ENCODE measurements at regions not wholly inside any gene's neighbourhood (a gene's known extent, or its start where the extent isn't known, plus 50 kb on each side); places are given as distances from the start of the nearest gene placed in this dataset.

DNA sequence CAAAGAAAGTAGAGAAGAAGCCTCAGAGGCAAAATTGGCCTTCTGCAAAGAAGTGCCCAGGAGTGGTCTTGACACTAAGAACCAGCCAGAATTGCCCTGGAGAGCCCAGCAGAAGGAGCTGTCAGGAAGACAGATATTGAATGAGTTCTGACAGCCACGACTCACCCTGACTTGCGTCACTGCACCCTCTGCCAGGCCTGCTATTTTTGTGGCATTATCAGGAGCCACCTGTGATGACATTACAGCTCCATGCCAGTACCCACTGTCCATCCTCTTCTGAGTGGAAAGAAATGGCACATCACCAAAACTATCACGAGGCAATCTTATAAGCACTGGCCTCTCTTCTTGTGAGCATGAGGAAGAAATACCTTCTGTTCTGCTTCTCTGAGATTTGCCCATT is 67.7 kb downstream of the SMIM20 start:
- no peaks in the 10 kb centered on the region for H3K79me2 ChIP-seq (ENCODE audit: insufficient read depth, low read depth)
- H3K27ac ChIP-seq = no peak overlapping the region
- H3K9ac ChIP-seq = no peak overlapping the region
- peaks cover 8% of the 10 kb centered on the region for H3K4me1 ChIP-seq (ENCODE audit: low read depth, poor library complexity, severe bottlenecking)
- no peak overlapping the region for H2AFZ ChIP-seq (ENCODE audit: low read depth)
- no peaks in the 10 kb centered on the region for H4K20me1 ChIP-seq (ENCODE audit: insufficient read depth)
- no peak overlapping the region for H3K4me3 ChIP-seq (IDR thresholded peaks at IDR 0.05; ENCODE audit: insufficient read depth, low read depth, low read length)
- H3K27me3 ChIP-seq (ENCODE audit: insufficient read depth, low read depth) = no peaks in the 10 kb centered on the region
- H3K4me2 ChIP-seq = no peak overlapping the region
- no peaks in the 10 kb centered on the region for H3K36me3 ChIP-seq (ENCODE audit: insufficient read depth)
- TF ChIP-seq, protein P1, sequence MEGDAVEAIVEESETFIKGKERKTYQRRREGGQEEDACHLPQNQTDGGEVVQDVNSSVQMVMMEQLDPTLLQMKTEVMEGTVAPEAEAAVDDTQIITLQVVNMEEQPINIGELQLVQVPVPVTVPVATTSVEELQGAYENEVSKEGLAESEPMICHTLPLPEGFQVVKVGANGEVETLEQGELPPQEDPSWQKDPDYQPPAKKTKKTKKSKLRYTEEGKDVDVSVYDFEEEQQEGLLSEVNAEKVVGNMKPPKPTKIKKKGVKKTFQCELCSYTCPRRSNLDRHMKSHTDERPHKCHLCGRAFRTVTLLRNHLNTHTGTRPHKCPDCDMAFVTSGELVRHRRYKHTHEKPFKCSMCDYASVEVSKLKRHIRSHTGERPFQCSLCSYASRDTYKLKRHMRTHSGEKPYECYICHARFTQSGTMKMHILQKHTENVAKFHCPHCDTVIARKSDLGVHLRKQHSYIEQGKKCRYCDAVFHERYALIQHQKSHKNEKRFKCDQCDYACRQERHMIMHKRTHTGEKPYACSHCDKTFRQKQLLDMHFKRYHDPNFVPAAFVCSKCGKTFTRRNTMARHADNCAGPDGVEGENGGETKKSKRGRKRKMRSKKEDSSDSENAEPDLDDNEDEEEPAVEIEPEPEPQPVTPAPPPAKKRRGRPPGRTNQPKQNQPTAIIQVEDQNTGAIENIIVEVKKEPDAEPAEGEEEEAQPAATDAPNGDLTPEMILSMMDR (conservative IDR thresholded peaks at IDR 0.05; ENCODE audit: low read depth, low read length) = no peak

GRCh38 chr4:25982962-25983361 is 68.9 kb downstream of the SMIM20 start:
- H3K4me3 ChIP-seq (IDR thresholded peaks at IDR 0.05; ENCODE audit: insufficient read depth, low read depth, low read length) = no peak overlapping the region
- H3K27me3 ChIP-seq (ENCODE audit: insufficient read depth, low read depth) = no peaks in the 10 kb centered on the region
- no peak overlapping the region for H3K27ac ChIP-seq
- H3K9ac ChIP-seq = no peak overlapping the region
- H3K79me2 ChIP-seq (ENCODE audit: insufficient read depth, low read depth) = no peaks in the 10 kb centered on the region
- no peaks in the 10 kb centered on the region for H4K20me1 ChIP-seq (ENCODE audit: insufficient read depth)
- no peak overlapping the region for H3K4me2 ChIP-seq
- TF ChIP-seq, protein P1 (conservative IDR thresholded peaks at IDR 0.05; ENCODE audit: low read depth, low read length) = no peak
- H3K4me1 ChIP-seq (ENCODE audit: low read depth, poor library complexity, severe bottlenecking) = peaks cover 8% of the 10 kb centered on the region
- no peaks in the 10 kb centered on the region for H3K36me3 ChIP-seq (ENCODE audit: insufficient read depth)
- H2AFZ ChIP-seq (ENCODE audit: low read depth) = no peak overlapping the region

DNA sequence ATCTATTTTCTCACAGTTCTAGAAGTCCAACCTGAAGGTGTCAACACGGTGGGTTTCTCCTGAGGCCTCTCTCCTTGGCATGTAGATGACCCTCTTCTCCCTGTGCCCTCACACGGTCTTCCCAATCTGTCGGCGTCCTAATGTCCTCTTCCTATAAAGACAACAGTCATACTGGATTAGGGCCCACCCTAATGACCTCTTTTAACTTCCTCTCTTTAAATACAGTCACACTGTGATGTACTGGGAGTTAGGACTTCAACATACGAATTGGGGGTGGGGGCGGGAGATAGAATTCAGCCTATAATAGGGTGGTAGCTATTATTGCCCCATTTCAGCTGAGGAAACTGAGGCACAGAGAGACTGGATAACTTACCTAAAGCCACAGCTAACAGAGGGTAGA is 70.2 kb downstream of the SMIM20 start:
- Histone ChIP-seq H3K4me1 (ENCODE audit: low read depth, poor library complexity, severe bottlenecking) (peaks cover 8% of the 10 kb centered on the region), H3K79me2 (ENCODE audit: insufficient read depth, low read depth) (no peaks in the 10 kb centered on the region), H2AFZ (ENCODE audit: low read depth) (no peak overlapping the region), H3K9ac (no peak overlapping the region), H4K20me1 (ENCODE audit: insufficient read depth) (no peaks in the 10 kb centered on the region), H3K4me3 (IDR thresholded peaks at IDR 0.05; ENCODE audit: insufficient read depth, low read depth, low read length) (no peak overlapping the region), H3K27ac (no peak overlapping the region), H3K4me2 (no peak overlapping the region), H3K27me3 (ENCODE audit: insufficient read depth, low read depth) (no peaks in the 10 kb centered on the region), H3K36me3 (ENCODE audit: insufficient read depth) (no peaks in the 10 kb centered on the region)
- TF ChIP-seq, protein P1 (conservative IDR thresholded peaks at IDR 0.05; ENCODE audit: low read depth, low read length) = no peak

DNA sequence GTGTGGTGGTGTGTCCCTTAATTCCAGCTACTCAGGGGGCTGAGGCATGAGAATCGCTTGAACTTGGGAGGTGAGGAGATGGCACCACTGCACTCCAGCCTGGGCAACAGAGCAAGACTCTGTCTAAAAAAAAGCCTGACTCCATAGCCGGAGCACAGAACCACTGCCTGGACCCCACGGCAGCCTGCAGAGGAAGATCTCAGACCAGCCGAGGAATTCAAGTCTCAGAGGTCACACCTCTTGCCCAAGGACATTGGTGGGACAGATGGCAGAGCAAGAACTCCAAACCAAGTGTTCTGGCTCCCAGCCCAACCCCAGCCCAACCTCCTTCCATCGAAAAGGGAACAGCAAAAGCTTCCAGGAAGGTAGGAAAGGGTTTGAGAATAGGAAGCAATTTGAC is 70.8 kb downstream of the SMIM20 start:
- TF ChIP-seq, protein P1 (conservative IDR thresholded peaks at IDR 0.05; ENCODE audit: low read depth, low read length) = no peak
- Histone ChIP-seq H3K36me3 (ENCODE audit: insufficient read depth) (no peaks in the 10 kb centered on the region), H3K27ac (peak overlapping the region; percentile 53; the same call in 1 of the 2 replicates), H3K79me2 (ENCODE audit: insufficient read depth, low read depth) (no peaks in the 10 kb centered on the region), H3K4me1 (ENCODE audit: low read depth, poor library complexity, severe bottlenecking) (peaks cover 8% of the 10 kb centered on the region), H4K20me1 (ENCODE audit: insufficient read depth) (no peaks in the 10 kb centered on the region), H3K27me3 (ENCODE audit: insufficient read depth, low read depth) (no peaks in the 10 kb centered on the region), H2AFZ (ENCODE audit: low read depth) (peak overlapping the region; percentile 22; the same call in 1 of the 2 replicates), H3K4me2 (no peak overlapping the region), H3K4me3 (IDR thresholded peaks at IDR 0.05; ENCODE audit: insufficient read depth, low read depth, low read length) (no peak overlapping the region), H3K9ac (no peak overlapping the region)

Data from KMS-11 (cell line).